HG02870 (cell line): ENCODE measurements at regions not wholly inside any gene's neighbourhood (a gene's known extent, or its start where the extent isn't known, plus 50 kb on each side); places are given as distances from the start of the nearest gene placed in this dataset.

Experiments used
- ATAC-seq: cut with Tn5 transposase; IDR thresholded peaks from one replicate; pipeline ENCODE4 v1.9.1; 2021; ENCODE audit warnings: mild to moderate bottlenecking, moderate library complexity; ENCODE audit not compliant: unreplicated experiment

- no peak for ATAC-seq
These were observed 585.0 kb upstream of the HS6ST1 start for GRCh38 chr2:128903637-128904036.

- no peak for ATAC-seq
These were observed 592.6 kb upstream of the HS6ST1 start for GRCh38 chr2:128911276-128911675.

GRCh38 chr2:128914320-128914719, 595.7 kb upstream of the HS6ST1 start:
- ATAC-seq, result no peak

DNA sequence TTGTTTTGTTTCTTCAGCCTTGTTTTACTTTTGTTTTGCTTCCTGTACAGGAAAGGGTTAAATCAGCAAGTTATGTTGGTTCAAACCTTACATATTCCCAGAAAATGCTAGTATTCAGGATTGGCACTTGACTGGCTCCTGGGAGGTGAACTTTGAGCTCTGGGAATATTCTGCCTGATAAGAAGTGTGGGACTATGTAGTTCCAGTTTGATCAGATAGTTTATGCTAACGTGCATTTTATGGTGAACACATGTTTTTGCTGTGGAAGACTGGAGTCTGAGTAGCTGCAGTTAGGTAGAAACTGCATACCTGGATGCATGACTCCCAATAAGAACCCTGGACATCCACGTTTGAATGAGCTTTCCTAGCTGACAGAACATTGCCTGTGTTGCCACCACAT, 603.1 kb upstream of the HS6ST1 start:
- no peak for ATAC-seq

DNA sequence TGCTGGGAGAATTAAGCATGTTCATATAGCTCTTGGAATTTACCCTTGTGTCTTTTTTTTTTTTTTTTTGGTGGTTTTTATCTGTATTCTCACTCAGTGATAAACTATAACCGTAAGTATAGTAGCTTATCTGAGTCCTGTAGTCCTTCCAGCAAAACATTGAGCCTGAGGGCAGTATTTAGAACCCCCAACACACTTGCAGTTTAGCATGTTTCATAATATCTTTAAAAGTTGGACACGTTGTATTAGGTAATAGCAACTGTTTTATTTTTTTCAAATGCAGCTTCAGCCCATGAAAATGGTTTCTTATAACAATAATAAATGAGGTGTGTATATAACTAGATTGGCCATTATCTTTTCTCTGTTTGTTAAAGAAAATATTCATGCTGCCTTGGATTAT, 603.5 kb upstream of the HS6ST1 start:
- no peak for ATAC-seq

GRCh38 chr2:128925631-128926030, 607.0 kb upstream of the HS6ST1 start:
- ATAC-seq, result no peak

GRCh38 chr2:128930101-128930500, 611.4 kb upstream of the HS6ST1 start:
- no peak for ATAC-seq

- ATAC-seq, result no peak
These were observed 621.7 kb upstream of the HS6ST1 start for GRCh38 chr2:128940378-128940777.

- ATAC-seq, result no peak
These were observed 623.1 kb upstream of the HS6ST1 start for GRCh38 chr2:128941751-128942150.

DNA sequence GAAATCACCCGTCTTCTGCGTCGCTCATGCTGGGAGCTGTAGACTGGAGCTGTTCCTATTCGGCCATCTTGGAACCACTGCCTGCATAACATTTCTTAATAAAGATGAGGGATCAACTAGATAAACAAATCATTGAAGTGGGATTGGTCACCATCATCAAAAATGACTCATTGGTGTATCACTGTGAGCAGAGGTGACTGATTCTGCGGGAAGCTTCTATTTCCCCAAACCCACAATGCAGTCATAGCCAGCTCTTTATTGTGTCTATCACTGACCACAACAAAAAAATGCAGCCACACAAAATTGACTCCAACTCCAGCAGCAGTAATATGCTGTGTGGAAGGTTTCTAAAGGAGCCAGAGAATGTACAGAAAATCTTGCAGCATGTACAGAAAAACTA, 630.7 kb upstream of the HS6ST1 start:
- no peak for ATAC-seq

- ATAC-seq, result no peak
These were observed 632.1 kb upstream of the HS6ST1 start for GRCh38 chr2:128950758-128951157.

DNA sequence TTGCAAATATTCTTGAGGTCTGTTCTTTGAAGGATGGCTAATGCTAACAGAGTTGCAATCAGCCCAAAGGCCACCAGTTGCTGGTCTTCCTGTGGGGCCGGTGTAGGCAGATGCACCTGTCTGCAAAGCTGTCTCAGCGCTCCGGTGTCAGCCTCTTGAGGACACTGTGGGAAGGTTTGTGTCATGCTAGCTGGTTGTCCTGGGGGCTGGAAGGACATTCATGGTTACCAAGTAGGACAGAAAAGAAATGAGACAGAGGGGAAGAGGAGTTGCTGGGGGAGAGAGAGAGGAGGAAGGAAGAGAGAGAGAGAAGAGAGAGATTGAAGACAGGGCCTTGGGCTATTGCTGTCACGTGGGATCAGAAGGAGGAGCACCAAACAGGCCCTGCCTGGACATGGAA, 639.6 kb upstream of the HS6ST1 start:
- no peak for ATAC-seq

DNA sequence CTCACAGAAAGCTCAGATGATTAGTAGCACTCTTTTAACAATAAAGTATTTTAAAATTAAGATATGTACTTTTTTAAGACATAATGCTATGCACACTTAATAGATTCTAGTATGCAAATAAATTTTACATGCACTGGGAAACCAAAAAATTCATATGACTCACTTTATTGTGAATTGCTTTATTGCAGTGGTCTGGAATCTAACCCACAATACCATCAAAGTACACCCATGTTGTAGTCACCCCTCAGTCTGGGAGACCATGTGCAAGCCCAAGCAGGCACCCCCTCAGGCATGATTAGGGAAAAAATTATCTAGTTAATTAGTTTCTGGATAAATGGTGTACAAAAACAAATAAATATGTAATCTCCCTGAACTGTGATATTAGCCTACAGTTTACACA, 649.0 kb upstream of the HS6ST1 start:
- ATAC-seq, result no peak

GRCh38 chr2:128969374-128969773, 650.7 kb upstream of the HS6ST1 start:
- no peak for ATAC-seq

DNA sequence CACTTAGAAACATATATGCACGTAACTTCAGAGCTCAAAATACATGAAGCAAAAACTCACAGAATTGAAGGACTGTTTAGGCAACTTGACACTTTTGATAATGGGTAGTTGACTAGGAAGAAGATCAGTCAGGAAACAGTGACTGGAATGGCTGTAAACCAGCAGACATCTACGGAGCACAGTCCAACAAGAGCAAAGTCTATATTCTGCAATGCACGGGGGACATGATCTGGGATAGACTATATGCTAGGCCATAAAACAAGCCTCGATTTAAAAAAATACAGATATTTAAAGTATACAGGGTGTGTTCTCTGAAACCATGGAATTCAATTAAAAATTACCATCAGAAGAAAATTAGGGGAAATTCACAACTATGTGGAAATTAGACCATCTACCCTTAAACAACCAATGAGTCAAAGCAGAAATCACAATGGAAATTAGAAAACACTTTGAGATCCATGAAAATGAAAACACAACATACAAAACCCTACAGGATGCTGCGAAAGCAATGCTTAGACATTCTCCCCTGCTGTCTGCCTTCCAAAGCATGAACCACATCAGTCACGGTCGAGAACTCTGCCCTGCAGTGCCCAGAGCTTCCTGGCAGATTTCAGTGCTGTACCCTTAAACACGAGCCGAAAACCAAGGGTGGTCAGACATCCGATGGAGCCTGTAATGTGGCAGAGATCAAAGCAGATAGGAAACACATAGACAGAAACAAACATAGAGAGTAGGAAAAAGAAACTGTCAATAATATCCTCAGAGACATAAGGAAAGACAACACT, 651.9 kb upstream of the HS6ST1 start:
- no peak for ATAC-seq

GRCh38 chr2:128973566-128973965, 654.9 kb upstream of the HS6ST1 start:
- ATAC-seq, result no peak

DNA sequence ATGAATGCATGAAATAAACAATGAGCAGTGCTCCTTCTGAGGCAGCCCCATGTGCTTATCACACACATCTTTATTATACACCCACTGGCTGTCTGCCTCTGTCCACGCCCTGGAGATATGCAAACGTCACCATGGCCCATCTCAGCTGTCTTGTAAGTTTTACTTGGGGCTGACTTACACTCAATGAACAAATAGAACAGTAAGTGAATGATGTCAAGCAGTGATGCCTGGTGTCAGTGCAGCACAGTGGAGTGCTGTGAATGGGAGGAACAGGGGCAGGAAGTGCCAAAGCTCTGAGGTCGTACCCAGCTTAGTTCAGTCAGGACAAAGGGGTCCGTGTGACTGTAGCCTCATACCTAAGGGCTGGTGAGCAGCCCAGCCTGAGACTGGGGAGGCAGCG, 659.5 kb upstream of the HS6ST1 start:
- ATAC-seq, result no peak

GRCh38 chr2:128979182-128979581, 660.5 kb upstream of the HS6ST1 start:
- no peak for ATAC-seq

DNA sequence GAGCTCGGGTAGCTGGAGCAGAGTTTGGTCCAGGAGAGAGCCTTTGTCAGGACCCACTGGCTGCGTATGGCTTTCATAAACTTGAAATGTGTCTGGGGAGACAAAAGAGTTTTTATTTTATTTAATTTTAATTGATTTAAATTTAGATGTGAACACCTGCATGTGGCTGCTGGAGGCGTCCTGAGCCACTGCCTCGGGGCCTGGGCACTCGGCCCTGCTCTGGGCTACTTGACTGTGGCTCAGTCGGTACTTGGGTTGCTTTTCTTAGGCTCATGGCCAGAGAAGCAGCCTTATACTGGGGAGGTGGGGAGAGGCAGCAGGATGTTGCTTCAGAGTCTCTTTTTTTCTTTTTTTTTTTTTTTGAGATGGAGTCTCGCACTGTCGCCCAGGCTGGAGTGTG, 661.8 kb upstream of the HS6ST1 start:
- no peak for ATAC-seq

GRCh38 chr2:128981353-128981752, 662.7 kb upstream of the HS6ST1 start:
- ATAC-seq, result no peak

GRCh38 chr2:128982001-128982400, 663.3 kb upstream of the HS6ST1 start:
- no peak for ATAC-seq

DNA sequence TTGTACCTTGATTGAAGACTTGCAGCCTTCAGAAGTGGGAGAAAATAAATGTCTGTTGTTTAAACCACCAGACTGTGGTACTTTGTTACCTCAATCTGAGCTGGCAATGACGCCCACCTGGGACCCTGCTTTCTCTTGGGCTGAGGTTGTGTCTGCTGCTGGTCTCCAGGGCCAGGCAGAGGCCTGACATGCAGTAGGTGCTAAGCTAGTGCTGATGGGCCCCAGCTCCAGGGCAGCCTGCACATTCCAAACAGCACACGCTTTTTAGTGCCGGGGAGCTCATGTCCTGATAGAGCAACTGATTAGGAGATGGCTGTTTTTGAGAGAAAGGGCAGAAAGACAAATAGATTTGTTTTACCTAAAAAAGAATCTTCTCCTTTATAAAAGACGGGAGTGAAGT, 664.0 kb upstream of the HS6ST1 start:
- ATAC-seq, result no peak

DNA sequence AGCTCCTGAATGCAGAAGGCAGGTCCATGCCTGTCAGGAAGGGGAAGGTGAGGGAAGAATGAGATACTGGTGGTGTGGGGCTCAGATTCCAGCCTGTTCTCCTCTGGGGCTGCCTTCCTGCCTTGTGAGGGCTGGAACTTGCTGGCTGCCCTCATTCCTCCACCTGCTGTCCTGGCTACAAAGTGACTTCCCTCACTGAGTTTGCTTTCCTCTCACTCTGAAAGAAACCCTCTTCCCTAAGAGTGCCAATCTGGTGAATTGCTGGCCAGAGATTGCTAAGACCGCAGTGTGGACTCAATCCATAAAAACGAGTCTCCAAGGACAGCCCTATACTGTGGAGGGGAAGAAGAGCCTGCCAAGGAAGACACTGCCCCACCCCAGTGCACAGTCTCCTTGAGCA, 664.4 kb upstream of the HS6ST1 start:
- ATAC-seq, result no peak
